Panc1 (cell line): ENCODE measurements at regions not wholly inside any gene's neighbourhood (a gene's known extent, or its start where the extent isn't known, plus 50 kb on each side); places are given as distances from the start of the nearest gene placed in this dataset.

Experiments
- ATAC-seq: fragments of 200-7000 bp; cut with Tn5 transposase; 2 replicates; pipeline ENCODE4 v1.9.1; 2020; ENCODE audit warnings: mild to moderate bottlenecking, moderate library complexity
- BruUV-seq: library from RNA; stranded (reverse); fragments of 400-500 nt; replicated peaks from 2 replicates; lab custom pipeline; 2021; lab: Mats Ljungman, UMichigan
- CTCF ChIA-PET: fragments of 300-600 bp; sonication (Branson Sonifier 250); formaldehyde crosslinking; loops from one replicate; lab custom pipeline; 2022; ENCODE audit warnings: antibody characterized with exemption; lab: Charles Lee
- POLR2A ChIA-PET: fragments of 300-600 bp; sonication (Branson Sonifier 250); formaldehyde crosslinking; loops from one replicate; lab custom pipeline; 2022; ENCODE audit warnings: antibody characterized with exemption; lab: Charles Lee
- DNase-seq: peaks from one replicate; pipeline ENCODE4 v3.0.0-alpha.2; 2010; ENCODE audit warnings: low read depth, low spot score
- H3K27ac ChIP-seq: 2 replicates; pipeline ENCODE4 v1.5.1; 2011; ENCODE audit warnings: mild to moderate bottlenecking, low read length, inconsistent platforms
- H3K27me3 ChIP-seq: fragments of 200-500 bp; sonication (Bioruptor generic); 2 replicates; pipeline ENCODE4 v1.6.0; 2014; ENCODE audit warnings: low read length, inconsistent platforms; ENCODE audit not compliant: control insufficient read depth, insufficient read depth
- H3K36me3 ChIP-seq: fragments of 200-500 bp; sonication (Bioruptor generic); 2 replicates; pipeline ENCODE4 v1.5.1; 2014; ENCODE audit warnings: inconsistent platforms, mild to moderate bottlenecking, low read length, moderate library complexity; ENCODE audit not compliant: control insufficient read depth, insufficient read depth
- H3K4me1 ChIP-seq: 2 replicates; pipeline ENCODE4 v1.5.1; 2011; ENCODE audit warnings: inconsistent platforms, mild to moderate bottlenecking, low read length, moderate library complexity; ENCODE audit not compliant: control insufficient read depth, insufficient read depth
- H3K4me3 ChIP-seq, 2 experiments: 2 replicates each; pipeline ENCODE4 v1.5.1; 2011 to 2012; ENCODE audit warnings: low read depth in 2 of 2, low read length in 2 of 2, mild to moderate bottlenecking in 2 of 2, inconsistent platforms in 1 of 2, moderate library complexity in 1 of 2
- H3K9me3 ChIP-seq: fragments of 200-500 bp; sonication (Bioruptor generic); 2 replicates; pipeline ENCODE4 v1.5.1; 2014; ENCODE audit warnings: low read depth, mild to moderate bottlenecking, inconsistent platforms, low read length, moderate library complexity; ENCODE audit not compliant: control insufficient read depth, insufficient read depth
- CTCF ChIP-seq: fragments of 450-650 bp; IDR thresholded peaks from 2 replicates; pipeline ENCODE4 v1.5.1; 2017; ENCODE audit warnings: mild to moderate bottlenecking
- POLR2AphosphoS5 ChIP-seq: IDR thresholded peaks from 2 replicates; pipeline ENCODE4 v1.6.1; 2012; ENCODE audit warnings: mild to moderate bottlenecking, low read depth, low read length, moderate library complexity
- REST ChIP-seq, 2 experiments: IDR thresholded peaks; 2 replicates each; pipeline ENCODE4 v1.6.1; 2011 to 2012; ENCODE audit warnings: low read depth in 2 of 2, control low read depth in 1 of 2, low read length in 1 of 2, mild to moderate bottlenecking in 1 of 2, moderate library complexity in 1 of 2; ENCODE audit not compliant: insufficient read depth in 1 of 2
- SIN3A ChIP-seq: IDR thresholded peaks from 2 replicates; pipeline ENCODE4 v1.6.1; 2012; ENCODE audit warnings: low read depth, mild to moderate bottlenecking, low read length, moderate library complexity, borderline replicate concordance; ENCODE audit not compliant: insufficient read depth
- TCF7L2 ChIP-seq: IDR thresholded peaks from 2 replicates; pipeline ENCODE4 v1.6.1; 2011; ENCODE audit warnings: mild to moderate bottlenecking, low read depth, low read length, inconsistent platforms
- in situ Hi-C: cut with HindIII; loops from 2 replicates; pipeline ENCODE4 v1.10.0; 2016; ENCODE audit warnings: low sequenced_read_pairs, low pct_unique_long_range_greater_than_20kb
- intact Hi-C: fragments of 100-400 bp; cut with micrococcal nuclease; formaldehyde crosslinking; loops from one replicate; pipeline ENCODE4 v1.10.0; 2022; ENCODE audit not compliant: unreplicated experiment

GRCh38 chr6:133707456-133707855 is 181.5 kb upstream of the TCF21 start:
- Histone ChIP-seq H3K36me3 (no peaks in the 10 kb centered on the region), H3K27me3 (no peaks in the 10 kb centered on the region), H3K4me1 (no peaks in the 10 kb centered on the region), H3K27ac (no peak overlapping the region), H3K9me3 (no peaks in the 10 kb centered on the region), H3K4me3 (no peak overlapping the region)
- in situ Hi-C loops = no loop called here
- POLR2A ChIA-PET = no interaction called here
- DNase-seq (no peak), ATAC-seq (no peak)
- BruUV-seq = no TSS peak
- intact Hi-C loops = no loop called here
- CTCF ChIA-PET = no interaction called here
- TF ChIP-seq TCF7L2 (no peak), REST (IDR thresholded peaks at IDR 0.05; ENCODE audit: insufficient read depth in 1 of 2, low read depth in 2 of 2, low read length in 1 of 2) (no peak), CTCF (no peak), POLR2AphosphoS5 (no peak), SIN3A (no peak)

- in situ Hi-C loops = no loop called here
- ChIA-PET POLR2A (no interaction called here), CTCF (no interaction called here)
- no TSS peak for BruUV-seq
- no peak for ATAC-seq
- Histone ChIP-seq H3K4me3 (no peak overlapping the region), H3K27ac (no peak overlapping the region), H3K36me3 (no peaks in the 10 kb centered on the region), H3K9me3 (no peaks in the 10 kb centered on the region), H3K27me3 (no peaks in the 10 kb centered on the region), H3K4me1 (no peaks in the 10 kb centered on the region)
- intact Hi-C loops = no loop called here
- no peak for DNase-seq
- TF ChIP-seq SIN3A (no peak), REST (IDR thresholded peaks at IDR 0.05; ENCODE audit: insufficient read depth in 1 of 2, low read depth in 2 of 2, low read length in 1 of 2) (no peak), POLR2AphosphoS5 (no peak), TCF7L2 (no peak), CTCF (no peak)
These were observed 178.1 kb upstream of the TCF21 start for GRCh38 chr6:133710826-133711225.
